GM23338 (cell line): ENCODE measurements at regions not wholly inside any gene's neighbourhood (a gene's known extent, or its start where the extent isn't known, plus 50 kb on each side); places are given as distances from the start of the nearest gene placed in this dataset.

Experiments used
- CREB1 ChIP-seq: fragments of 250-450 bp; sonication (Bioruptor Pico); IDR thresholded peaks from 2 replicates; pipeline ENCODE4 v1.5.0; 2020; ENCODE audit warnings: low read depth, mild to moderate bottlenecking, moderate library complexity
- EZH2 ChIP-seq: fragments of 200-600 bp; sonication (generic); IDR thresholded peaks from one replicate; pipeline ENCODE4 v1.8.0; 2017; ENCODE audit warnings: antibody characterized with exemption, mild to moderate bottlenecking, low read depth; ENCODE audit not compliant: unreplicated experiment
- EZH2phosphoT487 ChIP-seq: fragments of 200-600 bp; sonication (generic); IDR thresholded peaks from one replicate; pipeline ENCODE4 v1.8.1; 2018; ENCODE audit warnings: antibody characterized with exemption; ENCODE audit not compliant: unreplicated experiment
- JUNB ChIP-seq: IDR thresholded peaks from one replicate; pipeline ENCODE4 v1.6.1; 2016; ENCODE audit warnings: antibody characterized with exemption; ENCODE audit not compliant: unreplicated experiment
- NANOG ChIP-seq: IDR thresholded peaks from 2 replicates; pipeline ENCODE4 v1.6.1; 2016; ENCODE audit warnings: antibody characterized with exemption, borderline replicate concordance
- POLR2AphosphoS5 ChIP-seq: IDR thresholded peaks from 2 replicates; pipeline ENCODE4 v1.6.1; 2016; ENCODE audit warnings: antibody characterized with exemption, low read depth
- STAT1 ChIP-seq: IDR thresholded peaks from one replicate; pipeline ENCODE4 v1.6.1; 2016; ENCODE audit warnings: antibody characterized with exemption; ENCODE audit not compliant: unreplicated experiment
- ZNF114 ChIP-seq: fragments of 250-450 bp; sonication (Bioruptor Pico); IDR thresholded peaks from 2 replicates; pipeline ENCODE4 v1.5.0; 2020; ENCODE audit warnings: mild to moderate bottlenecking, moderate library complexity
- TF ChIP-seq, protein P1 (sequence below), 2 experiments: fragments of 200-600 bp in 1 of 2; sonication (generic) in 1 of 2; conservative IDR thresholded peaks; 2 replicates each; pipeline versions ENCODE4 v1.5.1 to v1.6.1; 2016 to 2017; ENCODE audit warnings: antibody characterized with exemption in 2 of 2, low read depth in 2 of 2, mild to moderate bottlenecking in 2 of 2, moderate library complexity in 1 of 2
- TF ChIP-seq, protein P2 (sequence below): IDR thresholded peaks from one replicate; pipeline ENCODE4 v1.6.1; 2018; ENCODE audit warnings: antibody characterized with exemption; ENCODE audit not compliant: unreplicated experiment
- TF ChIP-seq, protein P3 (sequence below): IDR thresholded peaks from 2 replicates; pipeline ENCODE4 v1.6.1; 2016; ENCODE audit warnings: antibody characterized with exemption

DNA sequence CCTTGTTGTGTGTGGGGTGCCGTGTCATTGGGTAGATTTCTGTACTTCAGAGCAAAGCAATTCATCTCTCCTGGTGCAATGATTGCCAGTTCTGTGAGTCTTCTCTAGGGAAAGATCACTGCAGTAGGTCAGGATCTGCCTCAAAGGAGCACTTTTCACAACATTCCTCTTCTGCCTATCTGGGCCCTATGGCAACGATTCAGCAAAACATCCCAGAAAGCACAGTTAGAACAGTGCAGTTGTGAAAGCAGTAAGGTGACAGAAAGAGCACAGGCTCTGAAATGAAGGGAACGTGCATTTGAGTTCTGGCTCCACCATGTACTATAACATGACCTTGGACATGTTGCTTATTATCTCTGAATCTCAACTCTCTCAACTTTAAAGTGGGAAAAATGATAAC lies 178.5 kb upstream of the N4BP1 start:
- TF ChIP-seq EZH2 = no peak
- TF ChIP-seq, protein P1, sequence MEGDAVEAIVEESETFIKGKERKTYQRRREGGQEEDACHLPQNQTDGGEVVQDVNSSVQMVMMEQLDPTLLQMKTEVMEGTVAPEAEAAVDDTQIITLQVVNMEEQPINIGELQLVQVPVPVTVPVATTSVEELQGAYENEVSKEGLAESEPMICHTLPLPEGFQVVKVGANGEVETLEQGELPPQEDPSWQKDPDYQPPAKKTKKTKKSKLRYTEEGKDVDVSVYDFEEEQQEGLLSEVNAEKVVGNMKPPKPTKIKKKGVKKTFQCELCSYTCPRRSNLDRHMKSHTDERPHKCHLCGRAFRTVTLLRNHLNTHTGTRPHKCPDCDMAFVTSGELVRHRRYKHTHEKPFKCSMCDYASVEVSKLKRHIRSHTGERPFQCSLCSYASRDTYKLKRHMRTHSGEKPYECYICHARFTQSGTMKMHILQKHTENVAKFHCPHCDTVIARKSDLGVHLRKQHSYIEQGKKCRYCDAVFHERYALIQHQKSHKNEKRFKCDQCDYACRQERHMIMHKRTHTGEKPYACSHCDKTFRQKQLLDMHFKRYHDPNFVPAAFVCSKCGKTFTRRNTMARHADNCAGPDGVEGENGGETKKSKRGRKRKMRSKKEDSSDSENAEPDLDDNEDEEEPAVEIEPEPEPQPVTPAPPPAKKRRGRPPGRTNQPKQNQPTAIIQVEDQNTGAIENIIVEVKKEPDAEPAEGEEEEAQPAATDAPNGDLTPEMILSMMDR (conservative IDR thresholded peaks at IDR 0.05; ENCODE audit: low read depth in 2 of 2) = no peak
- TF ChIP-seq JUNB = no peak
- TF ChIP-seq NANOG = no peak
- no peak for TF ChIP-seq POLR2AphosphoS5
- no peak for TF ChIP-seq EZH2phosphoT487
- TF ChIP-seq, protein P2, sequence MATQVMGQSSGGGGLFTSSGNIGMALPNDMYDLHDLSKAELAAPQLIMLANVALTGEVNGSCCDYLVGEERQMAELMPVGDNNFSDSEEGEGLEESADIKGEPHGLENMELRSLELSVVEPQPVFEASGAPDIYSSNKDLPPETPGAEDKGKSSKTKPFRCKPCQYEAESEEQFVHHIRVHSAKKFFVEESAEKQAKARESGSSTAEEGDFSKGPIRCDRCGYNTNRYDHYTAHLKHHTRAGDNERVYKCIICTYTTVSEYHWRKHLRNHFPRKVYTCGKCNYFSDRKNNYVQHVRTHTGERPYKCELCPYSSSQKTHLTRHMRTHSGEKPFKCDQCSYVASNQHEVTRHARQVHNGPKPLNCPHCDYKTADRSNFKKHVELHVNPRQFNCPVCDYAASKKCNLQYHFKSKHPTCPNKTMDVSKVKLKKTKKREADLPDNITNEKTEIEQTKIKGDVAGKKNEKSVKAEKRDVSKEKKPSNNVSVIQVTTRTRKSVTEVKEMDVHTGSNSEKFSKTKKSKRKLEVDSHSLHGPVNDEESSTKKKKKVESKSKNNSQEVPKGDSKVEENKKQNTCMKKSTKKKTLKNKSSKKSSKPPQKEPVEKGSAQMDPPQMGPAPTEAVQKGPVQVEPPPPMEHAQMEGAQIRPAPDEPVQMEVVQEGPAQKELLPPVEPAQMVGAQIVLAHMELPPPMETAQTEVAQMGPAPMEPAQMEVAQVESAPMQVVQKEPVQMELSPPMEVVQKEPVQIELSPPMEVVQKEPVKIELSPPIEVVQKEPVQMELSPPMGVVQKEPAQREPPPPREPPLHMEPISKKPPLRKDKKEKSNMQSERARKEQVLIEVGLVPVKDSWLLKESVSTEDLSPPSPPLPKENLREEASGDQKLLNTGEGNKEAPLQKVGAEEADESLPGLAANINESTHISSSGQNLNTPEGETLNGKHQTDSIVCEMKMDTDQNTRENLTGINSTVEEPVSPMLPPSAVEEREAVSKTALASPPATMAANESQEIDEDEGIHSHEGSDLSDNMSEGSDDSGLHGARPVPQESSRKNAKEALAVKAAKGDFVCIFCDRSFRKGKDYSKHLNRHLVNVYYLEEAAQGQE = no peak
- TF ChIP-seq STAT1 = no peak
- no peak for TF ChIP-seq CREB1 (CRISPR knock-in tag)
- TF ChIP-seq, protein P3, sequence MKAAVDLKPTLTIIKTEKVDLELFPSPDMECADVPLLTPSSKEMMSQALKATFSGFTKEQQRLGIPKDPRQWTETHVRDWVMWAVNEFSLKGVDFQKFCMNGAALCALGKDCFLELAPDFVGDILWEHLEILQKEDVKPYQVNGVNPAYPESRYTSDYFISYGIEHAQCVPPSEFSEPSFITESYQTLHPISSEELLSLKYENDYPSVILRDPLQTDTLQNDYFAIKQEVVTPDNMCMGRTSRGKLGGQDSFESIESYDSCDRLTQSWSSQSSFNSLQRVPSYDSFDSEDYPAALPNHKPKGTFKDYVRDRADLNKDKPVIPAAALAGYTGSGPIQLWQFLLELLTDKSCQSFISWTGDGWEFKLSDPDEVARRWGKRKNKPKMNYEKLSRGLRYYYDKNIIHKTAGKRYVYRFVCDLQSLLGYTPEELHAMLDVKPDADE = no peak
- TF ChIP-seq ZNF114 (CRISPR knock-in tag) = no peak
